ENCODE measurements at regions not wholly inside any gene's neighbourhood (a gene's known extent, or its start where the extent isn't known, plus 50 kb on each side); places are given as distances from the start of the nearest gene placed in this dataset.

DNA sequence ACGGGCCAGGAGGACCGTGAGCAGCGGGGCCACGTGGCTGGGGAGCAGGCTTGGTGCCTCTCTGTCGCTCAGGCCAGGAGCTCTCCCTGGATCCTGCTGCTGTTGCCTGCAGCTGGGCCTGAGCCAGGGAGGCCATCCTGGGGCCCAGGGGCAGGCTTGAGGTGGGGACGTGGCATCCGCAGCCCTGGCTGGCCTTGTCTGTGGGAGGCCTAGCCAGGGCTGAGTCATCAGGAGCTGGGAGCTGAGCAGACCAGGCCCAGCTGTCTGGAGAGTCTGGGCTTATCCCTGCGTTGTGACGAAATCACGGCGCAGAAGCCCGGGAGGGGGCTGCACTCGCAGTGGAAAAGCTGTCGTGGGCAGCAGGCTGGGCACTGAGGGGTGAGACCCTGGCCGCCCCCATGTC is 138.8 kb upstream of the COL5A1 start:
- TF ChIP-seq, protein P1, sequence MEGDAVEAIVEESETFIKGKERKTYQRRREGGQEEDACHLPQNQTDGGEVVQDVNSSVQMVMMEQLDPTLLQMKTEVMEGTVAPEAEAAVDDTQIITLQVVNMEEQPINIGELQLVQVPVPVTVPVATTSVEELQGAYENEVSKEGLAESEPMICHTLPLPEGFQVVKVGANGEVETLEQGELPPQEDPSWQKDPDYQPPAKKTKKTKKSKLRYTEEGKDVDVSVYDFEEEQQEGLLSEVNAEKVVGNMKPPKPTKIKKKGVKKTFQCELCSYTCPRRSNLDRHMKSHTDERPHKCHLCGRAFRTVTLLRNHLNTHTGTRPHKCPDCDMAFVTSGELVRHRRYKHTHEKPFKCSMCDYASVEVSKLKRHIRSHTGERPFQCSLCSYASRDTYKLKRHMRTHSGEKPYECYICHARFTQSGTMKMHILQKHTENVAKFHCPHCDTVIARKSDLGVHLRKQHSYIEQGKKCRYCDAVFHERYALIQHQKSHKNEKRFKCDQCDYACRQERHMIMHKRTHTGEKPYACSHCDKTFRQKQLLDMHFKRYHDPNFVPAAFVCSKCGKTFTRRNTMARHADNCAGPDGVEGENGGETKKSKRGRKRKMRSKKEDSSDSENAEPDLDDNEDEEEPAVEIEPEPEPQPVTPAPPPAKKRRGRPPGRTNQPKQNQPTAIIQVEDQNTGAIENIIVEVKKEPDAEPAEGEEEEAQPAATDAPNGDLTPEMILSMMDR (IDR thresholded peaks at IDR 0.05): no peak
- no peak for TF ChIP-seq EP300 (IDR thresholded peaks at IDR 0.05)
